ENCODE measurements at regions not wholly inside any gene's neighbourhood (a gene's known extent, or its start where the extent isn't known, plus 50 kb on each side); places are given as distances from the start of the nearest gene placed in this dataset.

- no peak for DNase-seq (ENCODE audit: low spot score)
- H3K36me3 Mint-ChIP-seq (ENCODE audit: low read depth, unreplicated experiment): no peaks in the 10 kb centered on the region
- H3K27me3 Mint-ChIP-seq (ENCODE audit: unreplicated experiment): no peaks in the 10 kb centered on the region
- no peak overlapping the region for H3K4me3 Mint-ChIP-seq (ENCODE audit: unreplicated experiment)
- no peak overlapping the region for H3K27ac Mint-ChIP-seq (ENCODE audit: unreplicated experiment)
- H3K9me3 Mint-ChIP-seq (ENCODE audit: unreplicated experiment): no peaks in the 10 kb centered on the region
- H3K4me1 Mint-ChIP-seq (ENCODE audit: unreplicated experiment): no peaks in the 10 kb centered on the region
- TF ChIP-seq CTCF (IDR thresholded peaks at IDR 0.05; ENCODE audit: unreplicated experiment): no peak
Observed at GRCh38 chr2:199590321-199591203, 132.8 kb upstream of the SATB2 start.

- Mint-ChIP-seq H3K27me3 (ENCODE audit: unreplicated experiment) (no peaks in the 10 kb centered on the region), H3K4me3 (ENCODE audit: unreplicated experiment) (no peak overlapping the region), H3K9me3 (ENCODE audit: unreplicated experiment) (no peaks in the 10 kb centered on the region), H3K4me1 (ENCODE audit: unreplicated experiment) (no peaks in the 10 kb centered on the region), H3K36me3 (ENCODE audit: low read depth, unreplicated experiment) (no peaks in the 10 kb centered on the region), H3K27ac (ENCODE audit: unreplicated experiment) (no peak overlapping the region)
- no peak for DNase-seq (ENCODE audit: low spot score)
- TF ChIP-seq CTCF (IDR thresholded peaks at IDR 0.05; ENCODE audit: unreplicated experiment): no peak
Observed at GRCh38 chr2:199589306-199589705, 131.6 kb upstream of the SATB2 start.

- Mint-ChIP-seq H3K27me3 (ENCODE audit: unreplicated experiment) (no peaks in the 10 kb centered on the region), H3K9me3 (ENCODE audit: unreplicated experiment) (no peaks in the 10 kb centered on the region), H3K27ac (ENCODE audit: unreplicated experiment) (no peak overlapping the region)
Observed at GRCh38 chr2:199588054-199588453, 130.3 kb upstream of the SATB2 start.

GRCh38 chr2:199586646-199587045 is 128.9 kb upstream of the SATB2 start:
- no peak for DNase-seq (ENCODE audit: low spot score)
- no peaks in the 10 kb centered on the region for H3K27me3 Mint-ChIP-seq (ENCODE audit: unreplicated experiment)
- H3K27ac Mint-ChIP-seq (ENCODE audit: unreplicated experiment): no peak overlapping the region
- peaks cover 6% of the 10 kb centered on the region for H3K4me1 Mint-ChIP-seq (ENCODE audit: unreplicated experiment)
- H3K36me3 Mint-ChIP-seq (ENCODE audit: low read depth, unreplicated experiment): no peaks in the 10 kb centered on the region
- no peak for TF ChIP-seq CTCF (IDR thresholded peaks at IDR 0.05; ENCODE audit: unreplicated experiment)
- no peak overlapping the region for H3K4me3 Mint-ChIP-seq (ENCODE audit: unreplicated experiment)
- no peaks in the 10 kb centered on the region for H3K9me3 Mint-ChIP-seq (ENCODE audit: unreplicated experiment)

More at GRCh38 chr2:199588054-199588453, 130.3 kb upstream of the SATB2 start:
- TF ChIP-seq CTCF (IDR thresholded peaks at IDR 0.05; ENCODE audit: unreplicated experiment): no peak
- no peak overlapping the region for H3K4me3 Mint-ChIP-seq (ENCODE audit: unreplicated experiment)
- no peaks in the 10 kb centered on the region for H3K36me3 Mint-ChIP-seq (ENCODE audit: low read depth, unreplicated experiment)
- H3K4me1 Mint-ChIP-seq (ENCODE audit: unreplicated experiment): no peaks in the 10 kb centered on the region
- DNase-seq (ENCODE audit: low spot score): no peak

GRCh38 chr2:199583676-199584075 is 125.9 kb upstream of the SATB2 start:
- Mint-ChIP-seq H3K27ac (ENCODE audit: unreplicated experiment) (no peak overlapping the region), H3K4me1 (ENCODE audit: unreplicated experiment) (peaks cover 6% of the 10 kb centered on the region), H3K27me3 (ENCODE audit: unreplicated experiment) (no peaks in the 10 kb centered on the region), H3K4me3 (ENCODE audit: unreplicated experiment) (no peak overlapping the region), H3K9me3 (ENCODE audit: unreplicated experiment) (no peaks in the 10 kb centered on the region), H3K36me3 (ENCODE audit: low read depth, unreplicated experiment) (no peaks in the 10 kb centered on the region)
- TF ChIP-seq CTCF (IDR thresholded peaks at IDR 0.05; ENCODE audit: unreplicated experiment): no peak
- no peak for DNase-seq (ENCODE audit: low spot score)
